DOHH2 (cell line): ENCODE measurements at regions not wholly inside any gene's neighbourhood (a gene's known extent, or its start where the extent isn't known, plus 50 kb on each side); places are given as distances from the start of the nearest gene placed in this dataset.

Source experiments
- EZH2phosphoT487 ChIP-seq: fragments of 200-600 bp; sonication (generic); IDR thresholded peaks from 2 replicates; pipeline ENCODE4 v1.6.1; 2017; ENCODE audit warnings: borderline replicate concordance, mild to moderate bottlenecking, antibody characterized with exemption, low read length, moderate library complexity, mixed read lengths
- TF ChIP-seq, protein P1 (sequence below): fragments of 200-600 bp; sonication (generic); IDR thresholded peaks from one replicate; pipeline ENCODE4 v1.5.1; 2014; ENCODE audit warnings: antibody characterized with exemption, mild to moderate bottlenecking, low read depth, low read length; ENCODE audit not compliant: poor library complexity, severe bottlenecking

GRCh38 chr2:160784034-160784433 lies 290.4 kb upstream of the RBMS1 start:
- TF ChIP-seq, protein P1, sequence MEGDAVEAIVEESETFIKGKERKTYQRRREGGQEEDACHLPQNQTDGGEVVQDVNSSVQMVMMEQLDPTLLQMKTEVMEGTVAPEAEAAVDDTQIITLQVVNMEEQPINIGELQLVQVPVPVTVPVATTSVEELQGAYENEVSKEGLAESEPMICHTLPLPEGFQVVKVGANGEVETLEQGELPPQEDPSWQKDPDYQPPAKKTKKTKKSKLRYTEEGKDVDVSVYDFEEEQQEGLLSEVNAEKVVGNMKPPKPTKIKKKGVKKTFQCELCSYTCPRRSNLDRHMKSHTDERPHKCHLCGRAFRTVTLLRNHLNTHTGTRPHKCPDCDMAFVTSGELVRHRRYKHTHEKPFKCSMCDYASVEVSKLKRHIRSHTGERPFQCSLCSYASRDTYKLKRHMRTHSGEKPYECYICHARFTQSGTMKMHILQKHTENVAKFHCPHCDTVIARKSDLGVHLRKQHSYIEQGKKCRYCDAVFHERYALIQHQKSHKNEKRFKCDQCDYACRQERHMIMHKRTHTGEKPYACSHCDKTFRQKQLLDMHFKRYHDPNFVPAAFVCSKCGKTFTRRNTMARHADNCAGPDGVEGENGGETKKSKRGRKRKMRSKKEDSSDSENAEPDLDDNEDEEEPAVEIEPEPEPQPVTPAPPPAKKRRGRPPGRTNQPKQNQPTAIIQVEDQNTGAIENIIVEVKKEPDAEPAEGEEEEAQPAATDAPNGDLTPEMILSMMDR, result no peak
- no peak for TF ChIP-seq EZH2phosphoT487
